ENCODE measurements at regions not wholly inside any gene's neighbourhood (a gene's known extent, or its start where the extent isn't known, plus 50 kb on each side); places are given as distances from the start of the nearest gene placed in this dataset.

DNA sequence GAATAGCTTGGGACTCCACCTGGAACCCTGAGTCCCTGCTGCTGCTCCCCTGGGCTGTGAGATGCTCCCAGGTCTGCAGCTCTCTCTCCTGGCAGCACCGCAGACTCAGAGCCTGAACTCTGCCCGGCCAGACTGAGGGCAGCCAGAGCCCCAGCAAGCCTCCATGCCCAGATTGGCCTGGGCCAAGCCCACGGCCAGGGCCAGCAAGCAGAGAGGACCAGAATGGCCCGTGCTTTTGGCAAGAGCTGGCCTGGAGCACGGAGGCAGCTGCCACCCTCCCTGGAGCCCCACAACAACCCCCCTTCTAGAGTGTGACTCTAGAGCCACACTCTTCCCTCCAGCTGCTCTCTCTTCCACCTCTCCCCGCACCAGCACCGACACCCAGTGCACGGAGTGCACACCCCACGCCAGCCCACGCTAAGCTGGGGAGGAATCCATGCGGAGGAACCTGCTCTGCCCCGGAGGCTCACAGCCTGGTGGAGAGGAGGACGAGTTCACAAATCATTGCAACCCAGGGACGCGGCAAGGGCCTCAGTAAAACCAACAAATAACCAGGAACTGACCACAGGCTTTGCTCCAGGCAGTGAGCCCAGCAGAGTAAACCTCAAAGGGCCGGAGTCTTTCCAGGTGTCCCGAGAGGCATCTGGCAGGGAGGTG lies 110.3 kb downstream of the HMX1 start:
- intact Hi-C loops (cut with micrococcal nuclease; ENCODE audit: unreplicated experiment): no loop called here
- no TSS peak for BruUV-seq (replicated peaks)
- H3K4me1 ChIP-seq (ENCODE audit: insufficient read depth, low read length, poor library complexity, severe bottlenecking): no peaks in the 10 kb centered on the region
- no peaks in the 10 kb centered on the region for H3K36me3 ChIP-seq (ENCODE audit: insufficient read depth, low read length, poor library complexity, severe bottlenecking)
- H3K27me3 ChIP-seq (replicated peaks; ENCODE audit: insufficient read depth, low read depth, low read length, poor library complexity): peaks cover 24% of the 10 kb centered on the region
- ChIA-PET CTCF (interaction anchor here (0.8 kb wide), 1 partner anchor 73 kb away, joined by 4 read pairs; no protein-coding TSS in a partner anchor), POLR2A (ENCODE audit: low non-redundant PET) (no interaction called here)
- TF ChIP-seq, protein P1, sequence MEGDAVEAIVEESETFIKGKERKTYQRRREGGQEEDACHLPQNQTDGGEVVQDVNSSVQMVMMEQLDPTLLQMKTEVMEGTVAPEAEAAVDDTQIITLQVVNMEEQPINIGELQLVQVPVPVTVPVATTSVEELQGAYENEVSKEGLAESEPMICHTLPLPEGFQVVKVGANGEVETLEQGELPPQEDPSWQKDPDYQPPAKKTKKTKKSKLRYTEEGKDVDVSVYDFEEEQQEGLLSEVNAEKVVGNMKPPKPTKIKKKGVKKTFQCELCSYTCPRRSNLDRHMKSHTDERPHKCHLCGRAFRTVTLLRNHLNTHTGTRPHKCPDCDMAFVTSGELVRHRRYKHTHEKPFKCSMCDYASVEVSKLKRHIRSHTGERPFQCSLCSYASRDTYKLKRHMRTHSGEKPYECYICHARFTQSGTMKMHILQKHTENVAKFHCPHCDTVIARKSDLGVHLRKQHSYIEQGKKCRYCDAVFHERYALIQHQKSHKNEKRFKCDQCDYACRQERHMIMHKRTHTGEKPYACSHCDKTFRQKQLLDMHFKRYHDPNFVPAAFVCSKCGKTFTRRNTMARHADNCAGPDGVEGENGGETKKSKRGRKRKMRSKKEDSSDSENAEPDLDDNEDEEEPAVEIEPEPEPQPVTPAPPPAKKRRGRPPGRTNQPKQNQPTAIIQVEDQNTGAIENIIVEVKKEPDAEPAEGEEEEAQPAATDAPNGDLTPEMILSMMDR (conservative IDR thresholded peaks at IDR 0.05; ENCODE audit: low read depth, low read length): no peak
- no peak for TF ChIP-seq EZH2 (IDR thresholded peaks at IDR 0.05; ENCODE audit: borderline replicate concordance, low read depth, low read length, poor library complexity, severe bottlenecking)
- no peak overlapping the region for H3K27ac ChIP-seq (ENCODE audit: low read depth, low read length, poor library complexity, severe bottlenecking)
- H3K4me3 ChIP-seq (ENCODE audit: low read depth, low read length, poor library complexity, severe bottlenecking): no peak overlapping the region
- no peaks in the 10 kb centered on the region for H3K9me3 ChIP-seq (ENCODE audit: low read depth, low read length, poor library complexity, severe bottlenecking)
- DNase-seq (ENCODE audit: low spot score): no peak

DNA sequence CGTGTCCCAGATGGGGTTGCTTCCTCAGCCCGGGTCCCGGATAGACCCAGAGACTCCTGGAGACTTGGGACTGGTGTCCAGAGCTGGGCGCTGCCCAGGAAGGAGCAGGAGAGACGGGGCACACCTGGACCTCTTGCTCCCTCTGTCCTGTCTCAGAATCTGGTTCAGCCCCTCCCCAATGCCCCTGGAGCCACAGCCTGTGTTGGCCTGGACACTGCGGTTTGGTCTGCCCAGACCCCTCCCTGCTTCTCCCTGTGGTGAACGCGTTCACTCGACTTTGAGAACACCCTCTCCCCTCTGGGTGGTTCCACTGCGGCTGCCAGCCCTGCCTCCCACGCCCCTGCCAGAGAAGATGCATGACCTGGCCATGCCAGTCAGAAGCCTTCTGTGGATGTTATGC lies 111.1 kb downstream of the HMX1 start:
- BruUV-seq (replicated peaks): no TSS peak
- TF ChIP-seq, protein P1 (conservative IDR thresholded peaks at IDR 0.05; ENCODE audit: low read depth, low read length): no peak
- no peak for TF ChIP-seq EZH2 (IDR thresholded peaks at IDR 0.05; ENCODE audit: borderline replicate concordance, low read depth, low read length, poor library complexity, severe bottlenecking)
- CTCF ChIA-PET: interaction anchor here (0.8 kb wide), 1 partner anchor 72 kb away, joined by 4 read pairs; no protein-coding TSS in a partner anchor
- Histone ChIP-seq H3K4me1 (ENCODE audit: insufficient read depth, low read length, poor library complexity, severe bottlenecking) (no peaks in the 10 kb centered on the region), H3K27ac (ENCODE audit: low read depth, low read length, poor library complexity, severe bottlenecking) (no peak overlapping the region), H3K36me3 (ENCODE audit: insufficient read depth, low read length, poor library complexity, severe bottlenecking) (no peaks in the 10 kb centered on the region), H3K9me3 (ENCODE audit: low read depth, low read length, poor library complexity, severe bottlenecking) (no peaks in the 10 kb centered on the region), H3K27me3 (replicated peaks; ENCODE audit: insufficient read depth, low read depth, low read length, poor library complexity) (peaks cover 20% of the 10 kb centered on the region), H3K4me3 (ENCODE audit: low read depth, low read length, poor library complexity, severe bottlenecking) (no peak overlapping the region)
- POLR2A ChIA-PET (ENCODE audit: low non-redundant PET): no interaction called here
- no peak for DNase-seq (ENCODE audit: low spot score)
- intact Hi-C loops (cut with micrococcal nuclease; ENCODE audit: unreplicated experiment): no loop called here

DNA sequence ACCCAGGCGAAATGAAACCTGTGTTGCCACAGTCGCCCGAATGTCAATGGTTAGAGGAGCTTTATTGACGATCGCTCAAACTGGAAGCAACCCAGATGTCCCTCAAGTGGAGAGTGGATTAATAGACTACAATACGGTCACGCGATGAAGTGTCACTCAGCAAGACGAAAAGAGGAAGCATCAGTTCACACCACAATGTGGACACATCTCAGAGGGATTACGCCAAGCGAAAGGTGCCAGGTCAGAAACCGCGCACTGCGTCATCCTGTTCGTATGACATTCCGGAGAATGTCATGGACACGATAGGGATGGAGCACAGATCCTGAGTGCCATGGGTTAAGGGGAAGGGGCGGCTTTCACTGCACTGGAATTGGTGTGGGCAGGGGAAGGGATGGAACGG lies 111.7 kb downstream of the HMX1 start:
- Histone ChIP-seq H3K27ac (ENCODE audit: low read depth, low read length, poor library complexity, severe bottlenecking) (no peak overlapping the region), H3K9me3 (ENCODE audit: low read depth, low read length, poor library complexity, severe bottlenecking) (no peaks in the 10 kb centered on the region), H3K27me3 (replicated peaks; ENCODE audit: insufficient read depth, low read depth, low read length, poor library complexity) (peaks cover 20% of the 10 kb centered on the region), H3K36me3 (ENCODE audit: insufficient read depth, low read length, poor library complexity, severe bottlenecking) (no peaks in the 10 kb centered on the region), H3K4me3 (ENCODE audit: low read depth, low read length, poor library complexity, severe bottlenecking) (no peak overlapping the region), H3K4me1 (ENCODE audit: insufficient read depth, low read length, poor library complexity, severe bottlenecking) (no peaks in the 10 kb centered on the region)
- ChIA-PET CTCF (no interaction called here), POLR2A (ENCODE audit: low non-redundant PET) (no interaction called here)
- no peak for TF ChIP-seq EZH2 (IDR thresholded peaks at IDR 0.05; ENCODE audit: borderline replicate concordance, low read depth, low read length, poor library complexity, severe bottlenecking)
- TF ChIP-seq, protein P1 (conservative IDR thresholded peaks at IDR 0.05; ENCODE audit: low read depth, low read length): no peak
- no TSS peak for BruUV-seq (replicated peaks)
- no peak for DNase-seq (ENCODE audit: low spot score)
- intact Hi-C loops (cut with micrococcal nuclease; ENCODE audit: unreplicated experiment): no loop called here

Data from A673 (cell line).